ENCODE measurements at regions not wholly inside any gene's neighbourhood (a gene's known extent, or its start where the extent isn't known, plus 50 kb on each side); places are given as distances from the start of the nearest gene placed in this dataset.

GRCh38 chr5:63375851-63376250, 586.4 kb downstream of the HTR1A start:
- Histone ChIP-seq H3K4me3 (ENCODE audit: low read depth, low read length) (no peak overlapping the region), H3K9me3 (no peaks in the 10 kb centered on the region)
- TF ChIP-seq, protein P1, sequence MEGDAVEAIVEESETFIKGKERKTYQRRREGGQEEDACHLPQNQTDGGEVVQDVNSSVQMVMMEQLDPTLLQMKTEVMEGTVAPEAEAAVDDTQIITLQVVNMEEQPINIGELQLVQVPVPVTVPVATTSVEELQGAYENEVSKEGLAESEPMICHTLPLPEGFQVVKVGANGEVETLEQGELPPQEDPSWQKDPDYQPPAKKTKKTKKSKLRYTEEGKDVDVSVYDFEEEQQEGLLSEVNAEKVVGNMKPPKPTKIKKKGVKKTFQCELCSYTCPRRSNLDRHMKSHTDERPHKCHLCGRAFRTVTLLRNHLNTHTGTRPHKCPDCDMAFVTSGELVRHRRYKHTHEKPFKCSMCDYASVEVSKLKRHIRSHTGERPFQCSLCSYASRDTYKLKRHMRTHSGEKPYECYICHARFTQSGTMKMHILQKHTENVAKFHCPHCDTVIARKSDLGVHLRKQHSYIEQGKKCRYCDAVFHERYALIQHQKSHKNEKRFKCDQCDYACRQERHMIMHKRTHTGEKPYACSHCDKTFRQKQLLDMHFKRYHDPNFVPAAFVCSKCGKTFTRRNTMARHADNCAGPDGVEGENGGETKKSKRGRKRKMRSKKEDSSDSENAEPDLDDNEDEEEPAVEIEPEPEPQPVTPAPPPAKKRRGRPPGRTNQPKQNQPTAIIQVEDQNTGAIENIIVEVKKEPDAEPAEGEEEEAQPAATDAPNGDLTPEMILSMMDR (IDR thresholded peaks at IDR 0.05; ENCODE audit: low read depth, low read length), result no peak

DNA sequence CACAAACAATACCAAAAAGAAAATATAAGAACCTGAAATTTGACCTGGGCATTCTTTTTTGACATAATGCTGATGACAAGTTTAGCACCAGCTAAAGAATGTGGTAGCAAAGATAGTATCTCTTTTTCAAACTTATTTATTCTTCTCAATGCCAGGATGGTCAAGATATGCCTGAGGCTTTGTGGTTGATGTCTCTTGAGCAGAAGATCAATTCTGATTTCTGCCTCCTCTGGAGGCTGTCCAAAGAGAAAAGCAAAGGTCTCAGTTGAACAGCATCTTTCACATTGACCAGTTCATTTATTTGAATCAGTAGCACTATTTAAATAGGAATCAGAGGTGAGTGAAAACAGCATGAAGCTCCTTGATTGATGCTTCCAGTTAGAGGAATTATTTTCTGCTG, 588.2 kb downstream of the HTR1A start:
- Histone ChIP-seq H3K9me3 (no peaks in the 10 kb centered on the region), H3K4me1 (no peaks in the 10 kb centered on the region), H3K36me3 (no peaks in the 10 kb centered on the region), H3K27me3 (no peaks in the 10 kb centered on the region), H3K4me3 (ENCODE audit: low read depth, low read length) (no peak overlapping the region)
- TF ChIP-seq, protein P1 (IDR thresholded peaks at IDR 0.05; ENCODE audit: low read depth, low read length), result no peak
- no peak for DNase-seq

More at GRCh38 chr5:63375851-63376250, 586.4 kb downstream of the HTR1A start:
- H3K4me1 ChIP-seq, result no peaks in the 10 kb centered on the region
- no peaks in the 10 kb centered on the region for H3K36me3 ChIP-seq
- no peak for DNase-seq
- no peaks in the 10 kb centered on the region for H3K27me3 ChIP-seq

DNA sequence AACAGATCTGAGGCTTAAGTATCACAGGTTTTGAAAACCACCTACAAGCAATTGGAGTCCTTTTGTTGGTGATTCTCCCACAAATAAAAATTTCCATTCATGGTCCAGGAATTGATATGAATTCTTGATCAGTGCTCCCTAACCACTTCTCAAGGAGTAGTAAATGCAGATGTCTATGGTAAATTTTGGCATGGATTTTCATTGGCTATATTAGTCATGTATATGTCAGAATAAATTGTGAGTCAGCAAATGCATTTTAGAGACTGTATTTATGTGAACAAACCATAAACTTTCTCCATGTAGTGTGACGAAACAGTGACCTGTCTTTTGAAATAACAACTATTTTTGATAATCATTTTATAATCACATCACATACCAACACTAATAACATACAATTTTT, 611.1 kb downstream of the HTR1A start:
- Histone ChIP-seq H3K27me3 (no peaks in the 10 kb centered on the region), H3K9me3 (no peaks in the 10 kb centered on the region), H3K36me3 (no peaks in the 10 kb centered on the region), H3K4me1 (no peaks in the 10 kb centered on the region), H3K4me3 (ENCODE audit: low read depth, low read length) (no peak overlapping the region)
- DNase-seq, result no peak
- TF ChIP-seq, protein P1 (IDR thresholded peaks at IDR 0.05; ENCODE audit: low read depth, low read length), result no peak

GRCh38 chr5:63346451-63346850, 615.8 kb downstream of the HTR1A start:
- no peak for DNase-seq
- TF ChIP-seq, protein P1 (IDR thresholded peaks at IDR 0.05; ENCODE audit: low read depth, low read length), result no peak
- no peaks in the 10 kb centered on the region for H3K4me1 ChIP-seq
- no peaks in the 10 kb centered on the region for H3K9me3 ChIP-seq
- H3K4me3 ChIP-seq (ENCODE audit: low read depth, low read length), result no peak overlapping the region
- no peaks in the 10 kb centered on the region for H3K27me3 ChIP-seq
- H3K36me3 ChIP-seq, result no peaks in the 10 kb centered on the region

GRCh38 chr5:63341442-63341841, 620.8 kb downstream of the HTR1A start:
- Histone ChIP-seq H3K27me3 (no peaks in the 10 kb centered on the region), H3K4me1 (no peaks in the 10 kb centered on the region), H3K4me3 (ENCODE audit: low read depth, low read length) (no peak overlapping the region), H3K9me3 (no peaks in the 10 kb centered on the region), H3K36me3 (no peaks in the 10 kb centered on the region)
- no peak for DNase-seq
- TF ChIP-seq, protein P1 (IDR thresholded peaks at IDR 0.05; ENCODE audit: low read depth, low read length), result no peak

DNA sequence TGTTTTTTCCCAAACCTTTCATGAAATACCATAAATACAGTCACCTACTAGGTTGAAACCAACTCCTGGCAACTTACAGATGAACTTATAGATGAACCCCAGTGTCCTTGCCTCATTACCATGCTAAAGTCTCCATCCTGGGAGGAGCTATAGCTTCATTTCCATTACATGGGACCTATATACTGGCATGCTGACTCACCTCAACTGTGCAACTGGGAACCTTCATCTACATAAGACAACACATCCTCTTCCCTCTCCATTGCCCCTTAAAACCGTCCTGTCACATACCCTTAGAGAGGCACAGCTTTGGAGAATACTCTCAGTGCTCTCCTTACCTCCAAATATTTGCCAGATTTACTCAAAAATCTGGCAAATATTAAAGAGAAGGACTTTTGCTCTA, 638.3 kb downstream of the HTR1A start:
- Histone ChIP-seq H3K4me3 (ENCODE audit: low read depth, low read length) (no peak overlapping the region), H3K4me1 (no peaks in the 10 kb centered on the region), H3K9me3 (no peaks in the 10 kb centered on the region), H3K27me3 (no peaks in the 10 kb centered on the region), H3K36me3 (no peaks in the 10 kb centered on the region)
- no peak for DNase-seq
- TF ChIP-seq, protein P1 (IDR thresholded peaks at IDR 0.05; ENCODE audit: low read depth, low read length), result no peak

Measured in BE2C (cell line).